ENCODE measurements at regions not wholly inside any gene's neighbourhood (a gene's known extent, or its start where the extent isn't known, plus 50 kb on each side); places are given as distances from the start of the nearest gene placed in this dataset.

DNA sequence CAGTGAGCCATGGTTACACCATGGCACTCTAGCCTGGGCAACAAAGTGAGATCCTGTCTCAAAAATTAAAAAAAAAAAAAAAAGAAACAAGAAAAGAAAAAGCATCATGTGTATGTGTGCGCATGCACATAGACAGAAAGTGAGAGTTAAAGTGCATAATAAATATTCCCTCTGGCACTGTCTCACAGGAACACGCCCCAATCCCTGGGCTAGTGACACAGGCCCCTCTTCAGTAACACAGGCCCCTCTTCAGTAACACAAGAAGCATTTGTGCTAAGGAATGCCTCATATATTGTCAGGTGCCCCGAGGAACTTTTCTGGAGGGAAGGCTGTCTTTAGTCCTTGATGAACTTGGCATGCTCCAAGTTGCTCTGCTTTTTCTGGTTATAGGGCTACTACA, 57.5 kb downstream of the RPL27A start:
- TF ChIP-seq CTCF (IDR thresholded peaks at IDR 0.05): no peak
- TF ChIP-seq EZH2 (IDR thresholded peaks at IDR 0.05; ENCODE audit: borderline replicate concordance, insufficient read depth, low read depth, low read length, poor library complexity, severe bottlenecking): no peak

GRCh38 chr11:8744423-8744822, 61.8 kb downstream of the RPL27A start:
- no CpG with 5 or more reads among the region's 1 CpG for whole genome bisulfite sequencing (ENCODE audit: insufficient coverage)
- Histone ChIP-seq H3K4me3 (ENCODE audit: control extremely low read depth in 1 of 5, extremely low read depth in 1 of 5, insufficient read depth in 1 of 5, low read depth in 2 of 5, low read length in 4 of 5) (no peak overlapping the region), H3K27me3 (replicated peaks in 1 of 4; ENCODE audit: control extremely low read depth in 1 of 4, control insufficient read depth in 3 of 4, insufficient read depth in 4 of 4, low read length in 3 of 4) (no peaks in the 10 kb centered on the region), H3K9me3 (ENCODE audit: control extremely low read depth in 1 of 3, control insufficient read depth in 2 of 3, insufficient read depth in 1 of 3, low read length in 2 of 3) (no peaks in the 10 kb centered on the region), H3K36me3 (replicated peaks in 1 of 2; ENCODE audit: control extremely low read depth in 1 of 2, control insufficient read depth in 1 of 2, extremely low read depth in 1 of 2, insufficient read depth in 2 of 2, low read length in 1 of 2) (no peaks in the 10 kb centered on the region), H3K9ac (ENCODE audit: low read length) (no peak overlapping the region), H3K27ac (ENCODE audit: low read length in 2 of 2) (no peak overlapping the region), H3K4me1 (ENCODE audit: control insufficient read depth in 2 of 2, insufficient read depth in 2 of 2, low read length in 2 of 2) (peaks cover 8 to 9% of the 10 kb centered on the region in 2 donors), H2AFZ (ENCODE audit: insufficient read depth, low read depth, low read length, poor library complexity, severe bottlenecking) (no peak overlapping the region), H4K20me1 (ENCODE audit: control insufficient read depth, insufficient read depth, low read length, poor library complexity, severe bottlenecking) (no peaks in the 10 kb centered on the region), H3K4me2 (replicated peaks; ENCODE audit: low read depth, low read length, poor library complexity, severe bottlenecking) (no peak overlapping the region), H3K79me2 (ENCODE audit: control insufficient read depth, insufficient read depth, low read length) (no peaks in the 10 kb centered on the region)
- Mint-ChIP-seq H3K9me3 (ENCODE audit: insufficient read depth) (no peaks in the 10 kb centered on the region), H3K27me3 (no peaks in the 10 kb centered on the region), H3K27ac (no peak overlapping the region), H3K4me3 (no peak overlapping the region), H3K4me1 (peaks cover 3% of the 10 kb centered on the region)
- ChIA-PET POLR2A (no interaction called here), CTCF (no interaction called here)
- intact Hi-C loops (cut with micrococcal nuclease): no loop called here
- DNase-seq: no peak
- ATAC-seq (ENCODE audit: low read depth): no peak
- no peak for TF ChIP-seq CTCF (IDR thresholded peaks at IDR 0.05)
- no peak for TF ChIP-seq EZH2 (IDR thresholded peaks at IDR 0.05; ENCODE audit: borderline replicate concordance, insufficient read depth, low read depth, low read length, poor library complexity, severe bottlenecking)

More for the DNA sequence above, 57.5 kb downstream of the RPL27A start:
- no peaks in the 10 kb centered on the region for H3K36me3 ChIP-seq (replicated peaks in 1 of 2; ENCODE audit: control extremely low read depth in 1 of 2, control insufficient read depth in 1 of 2, extremely low read depth in 1 of 2, insufficient read depth in 2 of 2, low read length in 1 of 2)
- no peak overlapping the region for H3K4me3 ChIP-seq (ENCODE audit: control extremely low read depth in 1 of 5, extremely low read depth in 1 of 5, insufficient read depth in 1 of 5, low read depth in 2 of 5, low read length in 4 of 5)
- no peak overlapping the region for H3K4me2 ChIP-seq (replicated peaks; ENCODE audit: low read depth, low read length, poor library complexity, severe bottlenecking)
- Mint-ChIP-seq H3K27me3 (no peaks in the 10 kb centered on the region), H3K4me1 (no peaks in the 10 kb centered on the region), H3K9me3 (ENCODE audit: insufficient read depth) (no peaks in the 10 kb centered on the region), H3K27ac (no peak overlapping the region), H3K4me3 (no peak overlapping the region)
- no peaks in the 10 kb centered on the region for H4K20me1 ChIP-seq (ENCODE audit: control insufficient read depth, insufficient read depth, low read length, poor library complexity, severe bottlenecking)
- H3K79me2 ChIP-seq (ENCODE audit: control insufficient read depth, insufficient read depth, low read length): no peaks in the 10 kb centered on the region
- H3K27ac ChIP-seq (ENCODE audit: low read length in 2 of 2): no peak overlapping the region
- intact Hi-C loops (cut with micrococcal nuclease): no loop called here
- H3K9me3 ChIP-seq (ENCODE audit: control extremely low read depth in 1 of 3, control insufficient read depth in 2 of 3, insufficient read depth in 1 of 3, low read length in 2 of 3): no peaks in the 10 kb centered on the region
- ATAC-seq (ENCODE audit: low read depth): no peak
- CTCF ChIA-PET: interaction anchor here (0.6 kb wide), 1 partner anchor 8 kb away, joined by 3 read pairs; no protein-coding TSS in a partner anchor
- no peaks in the 10 kb centered on the region for H3K27me3 ChIP-seq (replicated peaks in 1 of 4; ENCODE audit: control extremely low read depth in 1 of 4, control insufficient read depth in 3 of 4, insufficient read depth in 4 of 4, low read length in 3 of 4)
- 100% methylated on average over 1 of the region's 3 CpGs for WGBS (ENCODE audit: insufficient coverage)
- DNase-seq: no peak
- H3K4me1 ChIP-seq (ENCODE audit: control insufficient read depth in 2 of 2, insufficient read depth in 2 of 2, low read length in 2 of 2): no peaks in the 10 kb centered on the region
- POLR2A ChIA-PET: no interaction called here
- H3K9ac ChIP-seq (ENCODE audit: low read length): no peak overlapping the region
- H2AFZ ChIP-seq (ENCODE audit: insufficient read depth, low read depth, low read length, poor library complexity, severe bottlenecking): no peak overlapping the region

All from B cell (primary cell).